ENCODE measurements at regions not wholly inside any gene's neighbourhood (a gene's known extent, or its start where the extent isn't known, plus 50 kb on each side); places are given as distances from the start of the nearest gene placed in this dataset.

DNA sequence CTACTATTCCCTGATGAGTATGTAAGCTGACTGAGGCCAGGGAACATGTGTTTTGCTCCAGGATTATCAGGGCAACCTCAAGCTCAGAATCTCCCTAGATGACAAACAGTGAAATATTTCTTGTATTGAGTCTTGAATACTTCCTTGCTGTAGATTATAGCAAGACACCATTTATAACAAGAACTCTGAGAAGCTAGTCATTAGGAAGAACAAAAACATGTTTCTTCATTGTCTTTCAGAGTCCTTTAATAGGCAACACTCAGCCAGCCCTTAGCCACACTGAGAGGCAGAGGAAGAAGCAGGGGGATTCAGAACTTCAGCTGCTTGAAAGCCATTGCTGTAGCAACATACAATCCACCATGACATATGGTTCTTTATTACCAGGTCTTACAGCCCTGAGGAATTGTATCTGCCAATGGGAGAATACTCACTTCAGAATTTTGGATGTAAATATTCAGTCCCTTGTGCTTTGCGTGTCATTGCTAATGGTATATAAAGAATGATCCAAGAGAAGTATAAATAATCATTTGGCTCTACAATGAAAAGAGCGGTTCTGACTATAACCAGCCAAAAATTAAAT, 117.5 kb upstream of the NCKAP5 start:
- no peak overlapping the region for H3K4me3 ChIP-seq (replicated peaks; ENCODE audit: low read depth, low read length)
- DNase-seq (ENCODE audit: extremely low read depth, insufficient read length): no peak

DNA sequence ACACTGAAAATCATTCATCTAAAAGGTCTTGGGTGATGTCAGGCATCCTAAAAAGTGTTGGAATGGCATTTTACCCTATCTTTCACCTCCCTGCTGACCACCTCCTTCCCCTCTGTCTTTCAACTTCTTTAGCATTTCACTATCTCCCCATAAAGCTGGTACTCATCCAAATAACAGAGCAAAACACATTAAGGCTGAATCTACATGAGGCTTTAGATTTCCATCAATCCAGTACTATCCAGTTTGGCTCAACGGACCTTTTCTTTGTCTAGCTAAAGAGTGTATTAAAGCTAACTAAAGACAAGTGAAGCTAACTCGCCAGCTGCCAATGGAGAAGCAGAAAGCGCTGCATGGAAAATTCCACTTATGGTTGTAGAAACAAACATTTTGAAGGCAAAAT, 122.5 kb upstream of the NCKAP5 start:
- no peaks in the 10 kb centered on the region for H3K36me3 ChIP-seq (ENCODE audit: control insufficient read depth, insufficient read depth, low read length)
- TF ChIP-seq, protein P1, sequence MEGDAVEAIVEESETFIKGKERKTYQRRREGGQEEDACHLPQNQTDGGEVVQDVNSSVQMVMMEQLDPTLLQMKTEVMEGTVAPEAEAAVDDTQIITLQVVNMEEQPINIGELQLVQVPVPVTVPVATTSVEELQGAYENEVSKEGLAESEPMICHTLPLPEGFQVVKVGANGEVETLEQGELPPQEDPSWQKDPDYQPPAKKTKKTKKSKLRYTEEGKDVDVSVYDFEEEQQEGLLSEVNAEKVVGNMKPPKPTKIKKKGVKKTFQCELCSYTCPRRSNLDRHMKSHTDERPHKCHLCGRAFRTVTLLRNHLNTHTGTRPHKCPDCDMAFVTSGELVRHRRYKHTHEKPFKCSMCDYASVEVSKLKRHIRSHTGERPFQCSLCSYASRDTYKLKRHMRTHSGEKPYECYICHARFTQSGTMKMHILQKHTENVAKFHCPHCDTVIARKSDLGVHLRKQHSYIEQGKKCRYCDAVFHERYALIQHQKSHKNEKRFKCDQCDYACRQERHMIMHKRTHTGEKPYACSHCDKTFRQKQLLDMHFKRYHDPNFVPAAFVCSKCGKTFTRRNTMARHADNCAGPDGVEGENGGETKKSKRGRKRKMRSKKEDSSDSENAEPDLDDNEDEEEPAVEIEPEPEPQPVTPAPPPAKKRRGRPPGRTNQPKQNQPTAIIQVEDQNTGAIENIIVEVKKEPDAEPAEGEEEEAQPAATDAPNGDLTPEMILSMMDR (IDR thresholded peaks at IDR 0.05; ENCODE audit: insufficient read depth, low read length, poor library complexity, severe bottlenecking): no peak
- no peak for DNase-seq (ENCODE audit: extremely low read depth, insufficient read length)

More for the DNA sequence above, 117.5 kb upstream of the NCKAP5 start:
- TF ChIP-seq, protein P1 (IDR thresholded peaks at IDR 0.05; ENCODE audit: insufficient read depth, low read length, poor library complexity, severe bottlenecking): no peak
- Histone ChIP-seq H3K36me3 (ENCODE audit: control insufficient read depth, insufficient read depth, low read length) (no peaks in the 10 kb centered on the region), H3K27me3 (replicated peaks; ENCODE audit: control insufficient read depth, insufficient read depth, low read length) (peaks cover 4% of the 10 kb centered on the region)

DNA sequence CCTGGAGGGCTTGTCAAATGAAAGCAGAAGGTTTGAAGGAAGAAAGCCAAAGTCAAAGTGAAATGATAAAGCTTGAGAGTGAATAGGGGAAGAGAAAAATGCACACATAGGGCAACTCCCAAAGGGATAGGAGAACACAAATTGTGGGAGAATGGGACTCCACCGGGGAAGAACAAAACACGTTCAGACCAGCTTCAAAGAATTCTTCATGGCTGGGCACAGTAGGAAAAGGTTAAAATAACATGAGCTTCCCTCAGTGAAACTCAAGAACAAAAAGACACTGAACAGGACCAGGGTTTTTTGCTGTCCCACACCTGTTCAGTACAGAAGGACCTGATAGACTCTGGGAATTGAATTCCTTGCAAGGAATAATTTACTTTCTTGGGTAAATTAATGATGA, 123.1 kb upstream of the NCKAP5 start:
- Histone ChIP-seq H3K36me3 (ENCODE audit: control insufficient read depth, insufficient read depth, low read length) (no peaks in the 10 kb centered on the region), H3K27me3 (replicated peaks; ENCODE audit: control insufficient read depth, insufficient read depth, low read length) (peaks cover 4% of the 10 kb centered on the region), H3K4me3 (replicated peaks; ENCODE audit: low read depth, low read length) (no peak overlapping the region)
- DNase-seq (ENCODE audit: extremely low read depth, insufficient read length): no peak
- TF ChIP-seq, protein P1 (IDR thresholded peaks at IDR 0.05; ENCODE audit: insufficient read depth, low read length, poor library complexity, severe bottlenecking): no peak

More for the DNA sequence above, 122.5 kb upstream of the NCKAP5 start:
- peaks cover 4% of the 10 kb centered on the region for H3K27me3 ChIP-seq (replicated peaks; ENCODE audit: control insufficient read depth, insufficient read depth, low read length)
- no peak overlapping the region for H3K4me3 ChIP-seq (replicated peaks; ENCODE audit: low read depth, low read length)

DNA sequence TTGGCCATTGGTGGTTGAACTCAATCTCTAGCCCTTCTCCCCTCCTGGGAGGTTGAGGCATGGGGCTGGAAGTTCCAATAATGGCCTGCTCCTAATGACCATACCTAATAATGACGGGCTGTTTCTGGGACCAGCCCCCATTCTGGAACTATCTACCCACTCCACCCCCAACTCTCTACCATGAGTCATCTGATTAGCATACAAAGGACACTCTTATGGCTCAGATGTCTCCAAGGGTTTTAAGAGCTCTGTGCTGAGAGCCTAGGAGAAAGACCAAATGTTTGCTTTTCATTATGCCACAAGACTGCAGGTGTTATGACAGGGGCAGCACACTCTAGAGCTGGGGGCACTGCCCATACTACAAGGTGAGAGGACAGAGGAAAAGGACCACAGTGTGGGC, 137.0 kb upstream of the NCKAP5 start:
- H3K4me3 ChIP-seq (replicated peaks; ENCODE audit: low read depth, low read length): no peak overlapping the region
- DNase-seq (ENCODE audit: extremely low read depth, insufficient read length): no peak
- no peaks in the 10 kb centered on the region for H3K36me3 ChIP-seq (ENCODE audit: control insufficient read depth, insufficient read depth, low read length)
- TF ChIP-seq, protein P1 (IDR thresholded peaks at IDR 0.05; ENCODE audit: insufficient read depth, low read length, poor library complexity, severe bottlenecking): no peak
- H3K27me3 ChIP-seq (replicated peaks; ENCODE audit: control insufficient read depth, insufficient read depth, low read length): no peaks in the 10 kb centered on the region; the same call in none of the 2 replicates

DNA sequence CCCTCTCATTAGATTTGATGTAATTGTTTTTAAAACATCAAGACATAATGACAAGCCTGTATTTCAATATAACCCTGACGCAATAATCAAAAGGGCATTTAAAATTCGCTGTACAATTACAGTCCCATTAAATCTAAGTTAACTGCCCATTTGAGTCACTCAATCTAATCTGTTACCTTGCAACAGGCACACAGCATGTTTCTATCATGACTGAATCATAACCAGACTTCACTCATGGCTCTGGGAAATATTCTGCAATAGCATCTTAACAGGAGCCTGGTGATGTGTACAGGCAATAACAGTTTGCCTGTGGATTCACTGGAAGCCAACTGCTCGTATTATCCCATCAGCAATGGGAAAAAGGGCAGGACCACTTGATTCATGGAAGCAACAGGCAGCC, 142.3 kb upstream of the NCKAP5 start:
- Histone ChIP-seq H3K27me3 (replicated peaks; ENCODE audit: control insufficient read depth, insufficient read depth, low read length) (no peaks in the 10 kb centered on the region; the same call in 1 of the 2 replicates), H3K4me3 (replicated peaks; ENCODE audit: low read depth, low read length) (no peak overlapping the region), H3K36me3 (ENCODE audit: control insufficient read depth, insufficient read depth, low read length) (no peaks in the 10 kb centered on the region)
- TF ChIP-seq, protein P1 (IDR thresholded peaks at IDR 0.05; ENCODE audit: insufficient read depth, low read length, poor library complexity, severe bottlenecking): no peak
- DNase-seq (ENCODE audit: extremely low read depth, insufficient read length): no peak

DNA sequence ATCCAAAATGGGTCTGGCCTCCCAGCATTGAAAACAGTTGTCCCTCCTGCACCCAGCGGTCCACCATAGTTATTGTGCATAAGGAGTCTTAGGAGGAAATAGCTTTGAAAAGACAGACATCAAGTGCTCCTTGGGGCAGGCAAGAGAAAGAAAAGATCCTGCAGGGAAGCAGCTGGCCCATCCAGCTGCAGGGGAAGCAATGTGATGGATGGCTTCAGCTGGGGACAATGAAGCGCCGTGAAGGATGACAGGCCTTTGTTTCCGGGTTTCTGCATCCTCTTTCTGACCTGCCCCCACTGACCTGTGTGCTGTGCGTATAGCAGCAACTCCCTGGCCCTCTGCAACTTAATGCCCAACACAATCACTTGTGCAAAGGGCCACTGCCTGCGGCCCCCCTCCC, 142.9 kb upstream of the NCKAP5 start:
- H3K36me3 ChIP-seq (ENCODE audit: control insufficient read depth, insufficient read depth, low read length): no peaks in the 10 kb centered on the region
- no peak overlapping the region for H3K4me3 ChIP-seq (replicated peaks; ENCODE audit: low read depth, low read length)
- TF ChIP-seq, protein P1 (IDR thresholded peaks at IDR 0.05; ENCODE audit: insufficient read depth, low read length, poor library complexity, severe bottlenecking): no peak
- DNase-seq (ENCODE audit: extremely low read depth, insufficient read length): no peak
- H3K27me3 ChIP-seq (replicated peaks; ENCODE audit: control insufficient read depth, insufficient read depth, low read length): no peaks in the 10 kb centered on the region; the same call in 1 of the 2 replicates
